ENCODE measurements at regions not wholly inside any gene's neighbourhood (a gene's known extent, or its start where the extent isn't known, plus 50 kb on each side); places are given as distances from the start of the nearest gene placed in this dataset.

DNA sequence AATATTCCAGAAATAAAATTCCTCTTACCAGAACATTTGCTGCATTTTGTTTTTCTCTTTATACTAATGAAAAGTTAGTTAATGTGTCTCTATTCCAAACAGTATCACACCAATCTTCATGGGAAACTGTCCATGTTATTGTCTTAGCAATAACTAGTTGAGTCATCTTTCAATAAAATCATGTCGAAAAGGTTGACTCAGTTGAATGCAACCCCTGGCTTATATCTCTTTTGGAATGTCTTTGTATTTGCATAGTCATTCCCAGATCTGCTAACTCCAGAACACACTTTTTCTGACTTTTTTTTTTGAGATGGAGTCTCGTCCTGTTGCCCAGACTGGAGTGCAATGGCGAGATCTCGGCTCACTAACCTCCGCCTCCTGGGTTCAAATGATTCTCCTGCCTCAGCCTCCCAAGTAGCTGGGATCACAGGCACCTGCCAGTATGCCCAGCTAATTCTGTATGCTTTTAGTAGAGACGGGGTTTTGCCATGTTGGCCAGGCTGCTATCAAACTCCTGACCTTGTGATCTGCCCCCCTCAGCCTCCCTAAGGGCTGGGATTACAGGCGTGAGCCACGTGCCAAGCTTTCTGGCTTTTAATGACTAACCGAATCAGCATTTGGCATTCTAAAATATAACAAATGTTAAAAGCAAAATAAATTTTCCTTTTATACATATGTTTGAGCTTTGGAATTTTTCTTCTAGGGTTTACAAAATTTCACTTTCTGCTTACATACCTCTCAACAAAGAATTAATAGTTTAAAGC lies 133.2 kb upstream of the GULP1 start:
- no peak for DNase-seq

DNA sequence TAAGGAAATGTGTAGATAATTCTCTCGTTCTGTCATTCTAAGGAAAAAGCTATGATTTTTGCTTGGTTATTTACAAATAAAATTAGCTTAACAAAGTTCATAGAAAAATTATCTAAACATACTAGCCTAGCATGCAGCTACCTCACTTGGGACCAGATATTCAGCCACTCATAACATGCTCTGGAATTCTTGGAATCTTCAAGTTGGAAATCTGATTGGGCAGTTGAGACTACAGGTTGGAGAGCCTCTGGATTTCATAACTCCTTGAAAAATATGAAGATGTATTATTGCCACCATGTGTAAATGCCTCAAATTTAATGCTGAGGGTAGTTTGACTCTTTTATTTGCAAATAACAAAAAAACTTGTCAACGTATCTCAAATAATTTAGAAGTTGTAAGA lies 132.2 kb upstream of the GULP1 start:
- DNase-seq: no peak

DNA sequence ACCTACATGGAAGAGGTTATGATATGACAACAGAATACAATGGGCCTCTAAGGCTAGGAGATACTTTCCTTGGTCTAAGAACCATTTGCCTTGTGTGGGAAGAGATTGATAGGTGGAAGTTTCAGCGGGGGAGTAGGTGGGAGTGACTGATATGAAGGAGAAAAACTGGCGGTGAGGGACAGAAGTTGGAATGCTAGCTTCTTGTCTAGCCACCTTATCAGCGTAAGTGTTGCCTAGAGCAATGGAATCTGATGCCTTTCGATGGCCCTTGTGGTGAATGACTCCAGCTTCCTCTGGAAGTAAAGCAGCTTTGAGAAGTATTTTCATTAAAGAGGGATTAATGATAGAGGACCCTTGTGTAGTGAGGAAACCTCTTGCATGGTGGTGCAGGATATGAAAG lies 121.3 kb upstream of the GULP1 start:
- DNase-seq: no peak

DNA sequence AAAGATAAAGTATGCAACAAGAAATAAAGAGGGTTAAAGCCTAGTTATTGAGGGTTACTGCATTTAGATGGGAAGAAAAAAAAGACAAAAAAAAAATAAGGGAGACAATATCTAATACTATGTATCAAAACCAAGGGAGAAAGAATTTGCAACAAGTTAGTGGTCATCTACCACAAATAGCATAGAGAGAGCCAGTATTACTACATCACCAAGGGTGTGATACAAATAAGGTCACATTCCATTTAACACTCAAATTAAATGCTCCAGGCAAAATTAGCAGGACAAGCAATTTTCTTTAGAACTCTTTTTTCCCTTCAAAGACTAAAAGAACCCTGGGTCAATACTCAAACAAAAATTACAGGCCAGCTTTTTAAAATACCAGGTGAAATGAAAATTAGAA lies 115.1 kb upstream of the GULP1 start:
- no peak for DNase-seq

DNA sequence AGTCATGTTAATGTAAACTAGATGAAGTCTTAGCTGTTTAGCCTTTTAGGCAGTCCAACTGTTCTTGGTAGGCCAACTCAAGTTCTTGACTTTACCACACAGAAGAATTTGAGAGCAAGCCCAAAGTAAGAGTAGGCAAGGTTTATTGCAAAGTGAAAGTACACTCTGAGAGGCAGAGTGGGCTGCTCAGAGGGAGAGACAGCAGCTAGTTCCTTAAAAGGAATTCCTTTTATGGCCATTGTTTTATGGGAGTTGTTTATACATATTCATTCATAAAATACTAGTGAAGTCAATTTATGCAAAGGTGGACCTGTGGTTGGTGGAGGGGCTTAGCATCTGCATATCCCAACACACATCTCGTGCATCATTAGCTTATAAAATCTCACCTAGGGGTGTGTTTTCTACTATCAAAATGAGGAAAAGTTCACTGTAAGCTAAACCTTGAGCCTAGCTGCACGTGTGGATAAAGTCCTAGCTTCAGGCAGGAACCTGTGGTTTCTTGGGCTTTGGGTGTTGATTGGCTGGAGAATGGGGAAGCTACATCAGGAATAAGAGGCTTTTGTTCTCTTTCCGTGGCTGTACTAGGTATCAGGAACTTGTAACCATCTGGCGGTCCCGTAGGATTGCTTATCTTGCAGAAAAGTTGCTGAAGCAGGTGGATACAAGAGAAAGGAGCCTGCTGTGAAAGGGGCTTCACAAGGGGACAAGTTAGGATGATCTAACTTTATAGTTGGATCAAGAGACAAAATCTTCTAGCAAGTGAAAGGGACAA lies 110.4 kb upstream of the GULP1 start:
- no peak for DNase-seq

DNA sequence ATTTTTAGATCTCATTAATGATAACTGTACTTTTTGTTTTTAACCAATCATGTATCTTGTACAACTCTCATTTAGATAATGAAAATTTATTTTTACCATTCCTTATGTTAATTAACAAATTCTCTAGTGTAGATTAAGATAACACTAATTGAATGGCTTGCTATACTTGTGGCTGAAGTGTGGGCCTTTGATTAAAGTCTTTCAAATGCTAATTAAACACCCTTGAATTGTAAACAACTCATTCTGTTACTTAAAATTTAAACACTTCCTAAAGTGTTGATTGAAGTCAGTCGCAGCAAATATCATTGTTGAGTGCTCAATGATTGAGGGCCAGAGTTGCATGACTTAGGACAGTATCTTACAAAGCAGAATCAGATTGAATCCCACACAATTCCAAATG lies 109.8 kb upstream of the GULP1 start:
- DNase-seq: no peak

DNA sequence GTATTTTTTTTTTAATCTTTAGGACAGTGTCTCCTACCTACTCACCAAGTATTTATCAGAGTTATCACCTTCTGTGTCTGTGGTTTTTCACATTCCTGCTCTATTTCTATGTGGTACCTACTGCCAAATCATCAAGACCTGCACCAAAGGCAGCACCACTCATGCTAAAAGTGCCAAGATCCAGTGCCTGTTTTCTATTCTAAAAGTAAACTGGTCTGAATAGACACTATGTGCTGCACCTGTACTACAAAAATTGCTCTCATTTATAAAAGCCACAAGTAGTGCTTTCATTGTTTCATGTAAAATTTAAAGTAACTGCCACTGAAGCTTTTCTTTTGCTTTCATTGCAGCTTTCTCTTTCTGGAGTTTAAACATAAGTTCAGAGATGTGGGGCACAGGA lies 103.9 kb upstream of the GULP1 start:
- no peak for DNase-seq

DNA sequence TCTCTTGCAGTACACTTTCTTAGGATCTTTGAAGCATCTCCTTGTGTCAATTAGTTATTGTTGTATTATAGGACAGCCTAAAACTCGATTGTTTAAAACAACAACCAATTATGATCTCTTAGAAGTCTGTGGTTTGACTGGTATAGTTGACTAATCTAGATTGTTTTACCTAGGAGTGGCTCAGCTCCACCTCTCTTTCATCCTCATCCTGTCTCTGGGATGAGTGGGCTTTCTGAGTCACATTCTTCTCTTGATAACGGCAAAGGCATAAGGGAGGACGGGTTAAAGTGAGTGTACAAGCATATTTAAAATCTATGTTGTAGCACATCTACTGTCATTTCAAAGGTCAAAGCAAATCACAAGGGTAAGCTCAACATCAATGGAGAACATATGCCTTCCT lies 102.3 kb upstream of the GULP1 start:
- no peak for DNase-seq

DNA sequence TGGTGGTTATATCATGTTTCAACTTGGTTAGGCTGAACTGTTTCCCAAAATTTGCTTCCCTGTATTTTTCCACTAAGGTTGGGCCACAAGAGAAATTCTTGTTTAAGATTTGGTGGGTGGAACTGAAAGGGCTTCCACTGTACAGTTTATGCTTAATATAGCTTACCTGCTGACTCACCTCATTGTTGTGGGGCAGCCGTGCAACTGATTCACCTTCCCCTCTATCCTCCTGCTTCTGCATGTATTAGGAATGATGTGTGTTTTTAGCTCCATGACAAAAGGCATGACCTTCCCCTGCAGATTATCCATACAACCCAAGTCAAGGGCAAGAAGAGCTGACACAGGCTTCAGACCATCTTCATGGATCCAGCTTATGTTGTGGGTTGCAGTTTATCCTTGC lies 98.4 kb upstream of the GULP1 start:
- DNase-seq: no peak

DNA sequence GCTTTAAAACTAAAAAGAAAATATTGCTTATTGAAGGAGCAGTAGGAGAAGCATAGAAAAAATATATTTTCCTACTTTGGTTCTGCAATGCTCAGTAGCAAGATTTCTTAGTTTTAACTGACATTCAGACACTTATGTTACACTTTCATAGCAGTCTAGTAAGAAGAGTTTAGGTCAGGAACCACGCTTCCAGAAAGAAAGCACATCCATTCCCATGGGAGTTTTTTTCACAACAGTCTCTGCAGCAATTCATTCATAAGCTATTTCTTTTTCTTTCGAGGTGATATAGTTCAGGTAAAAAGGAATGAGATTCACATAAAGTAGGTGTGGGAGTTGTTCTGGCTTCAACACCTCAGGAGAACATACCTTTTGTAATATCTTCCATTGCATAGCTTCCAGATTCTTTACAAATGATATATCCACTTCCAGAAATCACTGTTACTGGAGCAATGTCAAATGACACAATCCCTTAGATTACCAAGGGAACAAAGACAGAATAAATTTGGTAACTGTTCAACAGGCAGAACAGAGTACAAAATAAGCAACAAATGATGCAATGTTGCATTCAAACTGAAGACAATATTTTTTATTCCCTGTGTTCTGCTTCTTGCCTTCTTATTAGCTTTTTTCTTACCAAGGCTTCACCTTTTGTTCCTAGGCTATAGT lies 95.2 kb upstream of the GULP1 start:
- DNase-seq: no peak

DNA sequence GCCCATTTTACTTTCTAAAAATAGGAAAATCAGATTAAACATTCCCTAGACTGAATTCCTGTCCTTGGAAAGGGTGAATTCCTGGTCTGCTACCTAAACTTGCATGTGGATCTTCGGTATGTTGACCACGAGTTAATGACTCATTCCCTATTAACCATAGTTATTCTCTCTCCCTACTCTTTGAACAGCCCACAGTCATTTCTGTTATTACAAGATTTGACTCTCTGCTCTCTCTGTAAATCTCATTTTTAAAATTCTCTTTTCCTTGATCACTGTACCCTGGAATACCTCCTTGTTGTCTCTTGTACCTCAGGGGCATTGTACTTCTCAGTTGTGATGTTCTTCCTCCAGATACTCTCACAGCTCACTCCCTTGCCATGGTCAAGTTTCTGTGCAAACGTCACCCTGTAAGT lies 92.0 kb upstream of the GULP1 start:
- no peak for DNase-seq

DNA sequence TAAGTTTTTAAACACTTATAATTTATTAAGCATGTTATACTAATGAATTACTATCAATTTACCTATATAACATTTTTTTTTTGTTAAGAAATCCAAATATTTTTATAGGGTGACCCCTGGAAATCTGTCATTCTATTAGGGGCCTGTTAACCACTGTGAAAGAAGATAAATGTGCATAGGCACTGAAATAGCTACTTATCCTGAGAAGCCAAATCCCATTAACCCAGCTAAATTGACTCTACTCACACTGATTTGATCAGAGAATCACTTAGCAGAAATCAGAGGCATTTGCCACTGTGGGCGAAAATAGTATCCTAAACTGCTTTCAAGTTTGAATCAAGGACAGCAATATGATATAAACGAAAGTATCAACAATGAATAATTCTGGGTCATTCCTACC lies 90.0 kb upstream of the GULP1 start:
- DNase-seq: no peak

DNA sequence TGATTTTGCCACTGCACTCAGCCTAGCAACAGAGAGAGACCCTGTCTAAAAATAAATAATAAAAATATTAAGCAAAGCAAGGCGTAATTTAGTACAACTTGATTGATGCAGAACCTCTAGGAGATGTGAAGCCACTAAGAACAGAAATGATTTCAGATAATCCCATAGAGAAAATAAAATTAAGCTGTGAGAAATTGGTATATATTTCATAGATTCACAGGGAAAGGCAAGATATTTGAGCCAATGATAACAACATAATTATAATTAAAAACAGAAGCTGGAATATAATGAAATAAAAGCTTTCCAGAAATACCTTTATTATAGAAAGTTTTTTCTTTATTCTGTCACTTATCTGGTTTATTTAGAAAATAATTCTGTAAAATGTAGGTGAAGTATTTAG lies 88.9 kb upstream of the GULP1 start:
- DNase-seq: no peak

DNA sequence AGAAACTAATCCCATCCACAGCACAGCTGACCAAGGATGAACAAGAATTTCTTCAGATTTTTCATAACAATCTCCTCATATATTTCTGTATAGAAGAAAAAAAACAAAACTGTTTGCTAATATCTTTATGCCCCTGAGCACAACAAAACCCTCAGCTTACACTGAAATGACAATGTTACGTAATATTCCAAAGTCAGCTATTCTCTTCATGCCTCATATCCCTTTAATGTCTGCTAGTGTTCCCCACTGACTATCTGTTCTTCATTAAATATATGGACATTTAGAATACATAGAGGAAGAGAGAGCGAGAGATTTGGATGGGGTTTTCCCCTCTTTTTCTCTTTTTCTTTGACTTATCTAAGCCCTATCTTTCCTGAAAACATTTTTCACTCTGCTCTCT lies 87.9 kb upstream of the GULP1 start:
- no peak for DNase-seq

DNA sequence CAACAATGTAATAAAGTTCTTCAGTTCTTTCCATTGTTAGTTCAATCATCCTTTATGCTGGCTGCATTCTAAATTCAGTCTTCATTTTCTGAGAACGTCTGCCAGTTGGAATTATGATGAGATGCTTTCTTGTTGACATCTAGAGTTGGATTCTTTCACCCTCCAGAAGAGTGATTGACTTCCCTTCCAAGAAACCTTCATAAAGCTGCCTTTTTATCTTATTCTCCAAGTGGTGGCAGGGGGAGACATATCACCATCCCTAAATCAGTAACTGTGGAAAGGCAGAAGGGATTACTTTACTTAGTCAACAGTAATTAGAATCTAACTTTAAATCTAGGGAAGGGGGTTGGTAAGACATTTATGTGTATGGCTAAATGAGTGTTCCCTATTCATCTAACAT lies 86.8 kb upstream of the GULP1 start:
- DNase-seq: no peak

DNA sequence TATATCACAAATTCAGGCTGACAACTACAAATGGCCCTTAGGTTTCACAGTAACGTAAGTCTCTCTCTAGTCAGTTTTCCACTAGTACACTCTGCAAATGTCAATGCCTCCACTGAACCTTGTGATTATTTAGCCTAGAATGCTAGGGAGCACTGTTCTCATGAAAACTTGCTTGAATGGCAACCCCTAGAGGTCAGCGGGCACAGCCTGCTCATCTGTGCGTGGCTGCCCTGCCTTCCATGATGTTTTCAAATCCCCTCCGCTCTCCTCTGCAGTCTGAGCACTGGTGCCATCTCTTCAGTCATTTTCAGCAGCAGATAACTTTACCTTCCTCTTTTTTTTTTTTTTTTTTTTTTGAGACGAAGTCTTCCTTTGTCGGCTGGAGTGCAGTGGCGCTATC lies 84.1 kb upstream of the GULP1 start:
- no peak for DNase-seq

DNA sequence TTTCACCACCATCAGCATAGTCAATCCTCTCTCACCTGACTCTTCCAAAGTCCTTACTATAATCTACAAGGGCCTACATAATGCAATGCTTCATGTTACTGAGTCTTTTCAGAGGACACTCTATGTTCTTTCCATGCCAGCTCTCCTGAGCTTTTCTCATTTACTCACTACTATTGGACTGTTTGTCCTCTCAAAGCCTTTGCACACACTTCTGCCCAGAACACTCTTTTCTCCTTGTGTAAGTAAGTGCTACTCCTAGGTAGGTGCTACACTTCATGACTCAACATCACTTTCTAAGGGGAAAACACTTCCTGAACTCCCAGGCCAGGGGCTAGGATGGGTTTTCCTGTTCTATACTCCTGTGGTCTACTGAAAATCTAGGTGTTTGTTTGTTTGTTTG lies 82.5 kb upstream of the GULP1 start:
- DNase-seq: no peak

DNA sequence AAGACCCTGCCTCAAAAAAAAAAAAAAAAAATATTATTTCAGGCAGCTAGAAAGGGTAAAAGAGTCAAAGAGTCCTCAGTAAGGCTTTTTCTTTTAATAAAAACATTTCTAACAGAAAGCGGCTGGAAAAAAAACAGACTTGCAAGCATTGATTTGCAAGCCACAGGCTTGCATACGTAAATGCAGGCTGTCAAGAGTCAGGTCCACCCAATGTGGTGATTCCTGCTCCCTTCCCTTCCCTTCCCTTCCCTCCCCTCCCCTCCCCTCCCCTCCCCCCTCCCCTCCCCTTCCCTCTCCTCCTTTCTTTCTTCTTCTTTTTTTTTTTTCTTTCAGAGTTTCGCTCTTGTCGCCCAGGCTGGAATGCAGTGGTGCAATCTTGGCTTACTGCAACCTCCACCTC lies 74.4 kb upstream of the GULP1 start:
- no peak for DNase-seq

DNA sequence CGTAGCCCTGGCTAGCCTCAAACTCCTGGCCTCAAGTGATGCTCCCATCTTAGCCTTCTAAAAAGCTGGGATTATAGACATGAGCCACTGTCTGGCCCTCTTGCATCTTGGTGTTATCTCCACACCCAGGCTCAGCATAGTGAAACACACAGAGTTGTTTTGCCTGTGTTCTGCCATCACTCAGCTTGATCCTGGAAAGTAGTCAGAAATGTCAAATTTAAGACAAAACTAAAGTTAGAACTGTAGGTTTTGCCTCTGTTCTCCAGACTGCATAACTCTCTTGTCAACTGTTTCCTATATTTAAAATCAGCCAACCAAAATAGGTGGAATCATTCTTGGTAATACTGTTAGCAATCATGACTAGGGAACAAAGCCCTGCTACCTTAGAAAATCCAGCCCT lies 72.1 kb upstream of the GULP1 start:
- DNase-seq: no peak

DNA sequence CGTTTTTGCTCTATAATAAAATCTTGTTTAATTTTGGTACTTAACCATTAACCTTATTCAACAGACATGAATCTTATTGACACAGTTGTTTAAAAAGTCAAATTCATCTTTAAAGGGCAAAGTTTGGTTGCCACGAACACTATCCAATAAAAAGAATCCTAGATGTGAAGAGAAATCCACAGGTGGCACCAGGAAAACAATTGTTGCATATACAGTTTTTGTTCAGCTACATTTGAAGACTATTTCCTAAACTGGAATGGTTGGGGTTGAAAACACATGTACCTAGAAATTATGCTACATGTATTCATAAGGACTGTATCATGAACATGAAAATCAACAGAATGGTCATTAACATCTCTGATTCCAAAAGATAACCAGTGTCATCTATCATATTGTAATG lies 71.1 kb upstream of the GULP1 start:
- no peak for DNase-seq

DNA sequence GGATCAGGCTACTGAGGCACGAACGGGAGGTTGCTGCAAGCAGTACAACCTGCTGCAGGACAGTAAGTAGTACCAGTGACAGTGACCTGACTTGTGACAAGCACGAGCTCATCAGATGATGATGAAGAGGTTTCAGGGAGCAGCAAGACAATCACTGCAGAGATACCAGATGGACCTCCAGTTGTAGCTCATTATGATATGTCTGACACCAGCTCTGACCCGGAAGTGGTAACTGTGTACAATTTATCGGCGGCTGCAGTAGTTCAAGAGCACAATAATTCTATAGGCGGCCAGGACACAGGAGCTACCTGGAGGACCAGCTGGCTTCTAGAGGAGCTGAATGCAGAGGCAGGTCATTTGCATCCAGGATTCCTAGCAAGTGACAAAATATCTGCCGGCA lies 64.0 kb upstream of the GULP1 start:
- DNase-seq: no peak

DNA sequence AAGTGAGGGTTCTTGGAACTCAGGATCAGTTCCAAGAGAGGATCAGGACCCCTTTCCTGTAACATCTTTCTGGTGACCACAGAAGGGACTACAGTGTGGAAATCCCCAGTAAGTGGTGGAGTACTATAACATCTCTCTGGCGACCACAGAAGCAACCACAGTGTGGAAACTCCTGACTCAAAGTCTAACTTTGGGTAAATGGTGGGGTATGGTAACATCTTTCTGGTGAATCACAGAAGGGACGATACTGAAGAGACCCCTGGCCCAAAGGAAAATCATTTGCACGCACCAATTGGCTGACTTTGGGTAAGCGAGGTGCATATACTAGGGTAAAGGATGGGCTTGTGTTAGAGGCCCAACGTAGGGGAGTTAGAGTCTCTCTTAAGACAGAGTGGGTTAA lies 56.3 kb upstream of the GULP1 start:
- peak; percentile 62 for DNase-seq

DNA sequence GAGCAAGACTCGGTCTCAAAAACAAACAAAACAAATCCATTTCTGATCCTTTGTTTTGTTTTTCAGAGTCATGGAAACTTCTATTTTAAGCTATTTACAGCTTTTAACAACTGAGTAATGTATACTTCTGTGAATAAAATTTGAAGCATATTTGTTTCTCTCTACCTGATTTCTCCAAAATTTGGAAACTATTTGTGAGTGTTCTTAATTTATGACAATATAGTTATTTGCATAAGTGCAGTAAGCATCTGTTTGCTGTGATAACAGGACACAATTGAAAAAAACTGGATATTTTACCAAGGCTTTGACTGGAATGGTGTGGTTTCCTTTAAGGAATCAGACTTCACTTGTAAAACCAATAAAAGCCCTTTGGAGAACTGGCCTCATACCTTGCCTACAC lies 53.3 kb upstream of the GULP1 start:
- no peak for DNase-seq
